Esophagus muscularis mucosa (tissue), 4 donors: ENCODE measurements at regions not wholly inside any gene's neighbourhood (a gene's known extent, or its start where the extent isn't known, plus 50 kb on each side); places are given as distances from the start of the nearest gene placed in this dataset.
"Not testable (repeated sequence)": the region's sequence is repeated elsewhere in the genome, so short reads cannot be mapped to it uniquely, and the experiment has no call there.

Experiments used
- DNase-seq: peaks from one replicate; pipeline ENCODE4 v3.0.0-alpha.2; 2017; ENCODE audit errors: extremely low spot score
- H3K27ac ChIP-seq, 4 donors: fragments of 200-600 bp; sonication (generic); replicated peaks in 1 of 4; 1 replicate in 3 of 4; 2 replicates in 1 of 4; pipeline ENCODE4 v1.5.1; 2016 to 2019; ENCODE audit warnings: mild to moderate bottlenecking in 1 of 4
- H3K27me3 ChIP-seq, 4 donors: fragments of 200-600 bp; sonication (generic); one replicate each; pipeline versions ENCODE4 v1.5.1 to v1.6.0; 2016 to 2019
- H3K36me3 ChIP-seq, 4 donors: fragments of 200-600 bp; sonication (generic); one replicate each; pipeline ENCODE4 v1.5.1; 2016 to 2019
- H3K4me1 ChIP-seq, 4 donors: fragments of 200-600 bp; sonication (generic); one replicate each; pipeline ENCODE4 v1.5.1; 2016 to 2019
- H3K4me3 ChIP-seq, 4 donors: fragments of 200-600 bp; sonication (generic); 1 replicate in 2 of 4; 2 replicates in 2 of 4; pipeline ENCODE4 v1.5.1; 2016 to 2019; ENCODE audit warnings: mild to moderate bottlenecking in 4 of 4, moderate library complexity in 1 of 4
- H3K9me3 ChIP-seq, 4 donors: fragments of 200-600 bp; sonication (generic); 1 replicate in 3 of 4; 2 replicates in 1 of 4; pipeline ENCODE4 v1.5.1; 2016 to 2019
- EP300 ChIP-seq: sonication (generic); formaldehyde crosslinking; IDR thresholded peaks from one replicate; pipeline ENCODE4 v1.6.1; 2017; ENCODE audit warnings: antibody characterized with exemption
- POLR2A ChIP-seq: fragments of 450-650 bp; IDR thresholded peaks from one replicate; pipeline ENCODE4 v1.6.1; 2017; ENCODE audit warnings: antibody characterized with exemption, moderate library complexity, mild to moderate bottlenecking, low read depth
- POLR2AphosphoS5 ChIP-seq, 2 donors: sonication (generic); formaldehyde crosslinking; IDR thresholded peaks; one replicate each; pipeline ENCODE4 v1.6.1; 2017; ENCODE audit warnings: antibody characterized with exemption in 2 of 2
- WGBS: methylation state at CpG from one replicate; pipeline ENCODE4 v1.1.5; 2018; 5-methylcytosine and 5-hydroxymethylcytosine counted together
- intact Hi-C: fragments of 100-400 bp; cut with DNase I; formaldehyde crosslinking; loops from one replicate; pipeline ENCODE4 v1.15.1; 2023
- TF ChIP-seq, protein P1 (sequence below), 3 experiments: fragments of 200-600 bp in 2 of 3; fragments of 450-650 bp in 1 of 3; sonication (generic) in 2 of 3; IDR thresholded peaks; one replicate each; pipeline ENCODE4 v1.5.1; 2017 to 2019; ENCODE audit warnings: antibody characterized with exemption in 3 of 3, mild to moderate bottlenecking in 2 of 3, moderate library complexity in 1 of 3

GRCh38 chr10:34941471-34942357 lies 126.6 kb upstream of the PARD3 start:
- H3K9me3 ChIP-seq = no peaks in the 10 kb centered on the region
- 85% methylated on average over 14 of the region's 14 CpGs for WGBS
- DNase-seq = no peak
- H3K4me1 ChIP-seq = no peaks in the 10 kb centered on the region
- no peak overlapping the region for H3K4me3 ChIP-seq
- intact Hi-C loops = no loop called here
- H3K27me3 ChIP-seq = no peaks in the 10 kb centered on the region
- H3K36me3 ChIP-seq = no peaks in the 10 kb centered on the region
- no peak overlapping the region for H3K27ac ChIP-seq
- no peak for TF ChIP-seq EP300
- no peak for TF ChIP-seq POLR2AphosphoS5 (IDR thresholded peaks at IDR 0.05)

DNA sequence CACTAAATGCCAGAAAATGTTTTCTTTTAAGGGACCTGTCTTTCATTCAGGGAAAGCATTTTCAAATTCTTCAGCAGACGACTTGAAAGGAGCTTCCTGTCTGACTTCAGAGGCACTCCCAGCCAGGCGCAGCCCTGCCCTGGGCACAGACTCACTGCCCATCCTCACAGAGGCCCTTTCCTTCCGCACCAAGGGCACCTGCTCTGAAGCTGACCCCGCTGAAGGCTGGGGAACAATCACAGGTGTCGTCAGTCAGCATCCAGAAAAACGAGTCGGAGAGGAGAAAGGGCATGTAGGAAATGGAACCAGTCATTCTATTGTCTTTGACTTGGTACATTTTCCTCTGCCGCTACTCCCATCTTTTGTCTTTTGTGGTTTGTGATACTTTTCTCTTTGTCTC lies 125.3 kb upstream of the PARD3 start:
- no peak for DNase-seq
- Histone ChIP-seq H3K36me3 (no peaks in the 10 kb centered on the region), H3K9me3 (no peaks in the 10 kb centered on the region), H3K27me3 (no peaks in the 10 kb centered on the region), H3K27ac (no peak overlapping the region), H3K4me3 (no peak overlapping the region), H3K4me1 (no peaks in the 10 kb centered on the region)
- intact Hi-C loops = no loop called here
- TF ChIP-seq POLR2A (no peak), EP300 (no peak), POLR2AphosphoS5 (IDR thresholded peaks at IDR 0.05) (no peak)
- TF ChIP-seq, protein P1, sequence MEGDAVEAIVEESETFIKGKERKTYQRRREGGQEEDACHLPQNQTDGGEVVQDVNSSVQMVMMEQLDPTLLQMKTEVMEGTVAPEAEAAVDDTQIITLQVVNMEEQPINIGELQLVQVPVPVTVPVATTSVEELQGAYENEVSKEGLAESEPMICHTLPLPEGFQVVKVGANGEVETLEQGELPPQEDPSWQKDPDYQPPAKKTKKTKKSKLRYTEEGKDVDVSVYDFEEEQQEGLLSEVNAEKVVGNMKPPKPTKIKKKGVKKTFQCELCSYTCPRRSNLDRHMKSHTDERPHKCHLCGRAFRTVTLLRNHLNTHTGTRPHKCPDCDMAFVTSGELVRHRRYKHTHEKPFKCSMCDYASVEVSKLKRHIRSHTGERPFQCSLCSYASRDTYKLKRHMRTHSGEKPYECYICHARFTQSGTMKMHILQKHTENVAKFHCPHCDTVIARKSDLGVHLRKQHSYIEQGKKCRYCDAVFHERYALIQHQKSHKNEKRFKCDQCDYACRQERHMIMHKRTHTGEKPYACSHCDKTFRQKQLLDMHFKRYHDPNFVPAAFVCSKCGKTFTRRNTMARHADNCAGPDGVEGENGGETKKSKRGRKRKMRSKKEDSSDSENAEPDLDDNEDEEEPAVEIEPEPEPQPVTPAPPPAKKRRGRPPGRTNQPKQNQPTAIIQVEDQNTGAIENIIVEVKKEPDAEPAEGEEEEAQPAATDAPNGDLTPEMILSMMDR (IDR thresholded peaks at IDR 0.05) = no peak
- 73% methylated on average over 8 of the region's 8 CpGs for WGBS

DNA sequence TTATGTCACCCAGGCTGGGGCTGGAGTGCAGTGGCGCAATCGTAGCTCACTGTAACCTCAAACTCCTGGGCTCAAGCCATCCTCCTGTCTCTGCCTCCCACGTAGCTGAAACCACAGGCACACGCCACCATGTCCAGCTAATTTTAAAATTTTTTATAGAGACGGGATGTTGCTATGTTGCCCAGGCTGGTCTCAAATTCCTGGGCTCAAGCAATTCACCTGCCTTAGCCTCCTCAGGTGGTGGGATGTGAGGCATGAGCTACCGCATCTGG lies 123.2 kb upstream of the PARD3 start:
- H3K4me1 ChIP-seq = peaks cover 8 to 17% (median 13%) of the 10 kb centered on the region in 4 donors
- H3K4me3 ChIP-seq = no peak overlapping the region
- intact Hi-C loops = loop anchor here (10.0 kb wide), 1 partner anchor 204 kb away; no protein-coding TSS in a partner anchor
- WGBS = 99% methylated on average over 6 of the region's 6 CpGs
- no peaks in the 10 kb centered on the region for H3K27me3 ChIP-seq
- no peaks in the 10 kb centered on the region for H3K9me3 ChIP-seq
- no peaks in the 10 kb centered on the region for H3K36me3 ChIP-seq
- no peak overlapping the region for H3K27ac ChIP-seq
- DNase-seq = no peak
- TF ChIP-seq EP300 (no peak), POLR2AphosphoS5 (IDR thresholded peaks at IDR 0.05) (no peak), POLR2A (no peak)
- TF ChIP-seq, protein P1 (IDR thresholded peaks at IDR 0.05) = no peak

GRCh38 chr10:34937643-34938398 lies 122.7 kb upstream of the PARD3 start:
- peaks cover 12 to 22% (median 18%) of the 10 kb centered on the region in 4 donors for H3K4me1 ChIP-seq
- TF ChIP-seq, protein P1 (IDR thresholded peaks at IDR 0.05) = peak; percentile 13 to 40 (median 15)
- not testable (repeated sequence) for DNase-seq, H3K27ac ChIP-seq, H3K9me3 ChIP-seq, H3K4me3 ChIP-seq, H3K36me3 ChIP-seq, H3K27me3 ChIP-seq
- intact Hi-C loops = loop anchor here (10.0 kb wide), 1 partner anchor 203 kb away; no protein-coding TSS in a partner anchor
- 69% methylated on average over 7 of the region's 7 CpGs for WGBS

DNA sequence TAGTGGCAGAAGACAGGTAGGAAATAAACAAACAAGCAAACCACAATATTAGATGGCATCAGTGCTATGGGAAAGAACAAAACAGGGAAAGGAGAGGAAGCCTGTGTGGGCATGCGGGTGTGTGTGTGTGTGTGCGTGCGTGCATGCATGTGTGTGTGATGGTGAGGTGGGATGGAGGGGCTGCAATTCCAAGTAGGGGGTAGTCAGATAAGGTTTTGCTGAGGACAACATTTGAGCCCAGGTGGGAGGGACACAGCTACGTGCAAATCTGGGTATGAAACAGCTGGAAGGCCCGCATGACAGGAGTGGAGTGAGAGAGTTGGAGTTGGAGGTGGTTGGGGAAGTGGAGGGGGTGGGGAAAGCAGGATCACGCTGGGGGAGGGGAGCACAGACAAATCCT lies 121.0 kb upstream of the PARD3 start:
- H3K4me3 ChIP-seq = no peak overlapping the region
- H3K4me1 ChIP-seq = peaks cover 12 to 31% (median 27%) of the 10 kb centered on the region in 4 donors
- TF ChIP-seq, protein P1 (IDR thresholded peaks at IDR 0.05) = no peak
- TF ChIP-seq POLR2AphosphoS5 (IDR thresholded peaks at IDR 0.05) (no peak), EP300 (no peak), POLR2A (no peak)
- DNase-seq = no peak
- H3K9me3 ChIP-seq = no peaks in the 10 kb centered on the region
- intact Hi-C loops = loop anchor here (10.0 kb wide), 1 partner anchor 201 kb away; no protein-coding TSS in a partner anchor
- H3K27me3 ChIP-seq = no peaks in the 10 kb centered on the region
- WGBS = 87% methylated on average over 6 of the region's 6 CpGs
- no peaks in the 10 kb centered on the region for H3K36me3 ChIP-seq
- H3K27ac ChIP-seq = no peak overlapping the region
